Lower leg skin (tissue), 4 donors: ENCODE measurements at regions not wholly inside any gene's neighbourhood (a gene's known extent, or its start where the extent isn't known, plus 50 kb on each side); places are given as distances from the start of the nearest gene placed in this dataset.
A peak's percentile ranks its signal among the peaks of the same experiment; 100 is the strongest.

Experiments
- DNase-seq, 2 donors: peaks; one replicate each; pipeline ENCODE4 v3.0.0-alpha.2; 2019; ENCODE audit warnings: low spot score in 2 of 2
- H3K4me3 ChIP-seq: fragments of 200-600 bp; sonication (generic); 2 replicates; pipeline ENCODE4 v1.5.1; 2017; ENCODE audit warnings: mild to moderate bottlenecking, low read depth; ENCODE audit not compliant: poor library complexity, severe bottlenecking
- POLR2A ChIP-seq, 2 donors: fragments of 450-650 bp; IDR thresholded peaks; one replicate each; pipeline ENCODE4 v1.6.1; 2016 to 2017; ENCODE audit warnings: antibody characterized with exemption in 2 of 2, mild to moderate bottlenecking in 1 of 2, moderate library complexity in 1 of 2
- WGBS, 2 donors: methylation state at CpG; one replicate each; pipeline ENCODE4 v1.1.5; 2018; 5-methylcytosine and 5-hydroxymethylcytosine counted together
- intact Hi-C: fragments of 100-400 bp; cut with DNase I; formaldehyde crosslinking; loops from one replicate; pipeline ENCODE4 v1.15.0; 2023; ENCODE audit warnings: low total_unique reads
- TF ChIP-seq, protein P1 (sequence below), 3 donors: fragments of 450-650 bp; IDR thresholded peaks; one replicate each; pipeline ENCODE4 v1.5.1; 2016; ENCODE audit warnings: antibody characterized with exemption in 3 of 3, mild to moderate bottlenecking in 3 of 3, moderate library complexity in 2 of 3

DNA sequence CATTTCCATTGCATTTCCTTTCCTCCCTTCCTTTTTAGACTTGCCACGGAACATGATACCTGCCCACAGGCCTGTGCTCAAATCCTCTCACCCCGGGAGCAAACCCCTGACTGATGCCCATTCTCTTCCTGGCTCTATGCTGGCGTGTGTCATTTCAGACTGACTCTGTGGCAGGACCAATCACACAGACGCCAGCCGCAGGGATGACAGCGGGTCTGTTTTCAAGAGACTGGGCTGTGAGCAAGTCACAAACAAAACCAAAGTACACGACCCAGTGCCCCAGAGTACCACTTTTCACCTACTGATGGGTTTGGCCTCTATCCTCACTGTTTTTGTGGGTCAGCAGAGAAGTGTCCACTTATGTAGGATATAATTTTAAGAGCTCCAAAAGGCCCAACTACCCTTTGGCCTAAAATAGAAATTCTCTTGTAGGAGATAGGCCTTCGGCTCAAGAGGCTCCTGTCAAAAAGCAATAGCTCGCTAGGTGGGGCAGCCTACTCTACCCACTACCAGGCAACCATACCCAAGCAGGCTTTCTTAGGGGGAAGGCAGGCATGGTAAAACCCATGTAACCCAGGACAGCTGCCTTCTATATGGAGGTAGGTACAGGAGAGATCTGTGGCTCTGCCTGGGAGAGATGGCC, 215.7 kb downstream of the CDC5L start:
- no peak overlapping the region for H3K4me3 ChIP-seq
- 82 to 85% methylated on average over 9 of the region's 9 CpGs for WGBS, 2 donors
- peak in 1 of 2 donors; percentile 63 for DNase-seq
- intact Hi-C loops, result no loop called here
- TF ChIP-seq, protein P1, sequence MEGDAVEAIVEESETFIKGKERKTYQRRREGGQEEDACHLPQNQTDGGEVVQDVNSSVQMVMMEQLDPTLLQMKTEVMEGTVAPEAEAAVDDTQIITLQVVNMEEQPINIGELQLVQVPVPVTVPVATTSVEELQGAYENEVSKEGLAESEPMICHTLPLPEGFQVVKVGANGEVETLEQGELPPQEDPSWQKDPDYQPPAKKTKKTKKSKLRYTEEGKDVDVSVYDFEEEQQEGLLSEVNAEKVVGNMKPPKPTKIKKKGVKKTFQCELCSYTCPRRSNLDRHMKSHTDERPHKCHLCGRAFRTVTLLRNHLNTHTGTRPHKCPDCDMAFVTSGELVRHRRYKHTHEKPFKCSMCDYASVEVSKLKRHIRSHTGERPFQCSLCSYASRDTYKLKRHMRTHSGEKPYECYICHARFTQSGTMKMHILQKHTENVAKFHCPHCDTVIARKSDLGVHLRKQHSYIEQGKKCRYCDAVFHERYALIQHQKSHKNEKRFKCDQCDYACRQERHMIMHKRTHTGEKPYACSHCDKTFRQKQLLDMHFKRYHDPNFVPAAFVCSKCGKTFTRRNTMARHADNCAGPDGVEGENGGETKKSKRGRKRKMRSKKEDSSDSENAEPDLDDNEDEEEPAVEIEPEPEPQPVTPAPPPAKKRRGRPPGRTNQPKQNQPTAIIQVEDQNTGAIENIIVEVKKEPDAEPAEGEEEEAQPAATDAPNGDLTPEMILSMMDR (IDR thresholded peaks at IDR 0.05), result no peak
- TF ChIP-seq POLR2A (IDR thresholded peaks at IDR 0.05), result no peak

GRCh38 chr6:44606504-44606903, 219.0 kb downstream of the CDC5L start:
- H3K4me3 ChIP-seq, result no peak overlapping the region
- TF ChIP-seq, protein P1 (IDR thresholded peaks at IDR 0.05), result no peak
- no peak for TF ChIP-seq POLR2A (IDR thresholded peaks at IDR 0.05)
- DNase-seq, result peak; percentile 37 to 84
- 54 to 67% methylated on average over 8 of the region's 8 CpGs for WGBS, 2 donors
- intact Hi-C loops, result no loop called here

GRCh38 chr6:44606976-44607375, 219.5 kb downstream of the CDC5L start:
- TF ChIP-seq, protein P1 (IDR thresholded peaks at IDR 0.05), result no peak
- no peak for TF ChIP-seq POLR2A (IDR thresholded peaks at IDR 0.05)
- no peak for DNase-seq
- WGBS, 2 donors, result 78 to 94% methylated on average over 6 of the region's 6 CpGs
- no peak overlapping the region for H3K4me3 ChIP-seq
- intact Hi-C loops, result no loop called here

DNA sequence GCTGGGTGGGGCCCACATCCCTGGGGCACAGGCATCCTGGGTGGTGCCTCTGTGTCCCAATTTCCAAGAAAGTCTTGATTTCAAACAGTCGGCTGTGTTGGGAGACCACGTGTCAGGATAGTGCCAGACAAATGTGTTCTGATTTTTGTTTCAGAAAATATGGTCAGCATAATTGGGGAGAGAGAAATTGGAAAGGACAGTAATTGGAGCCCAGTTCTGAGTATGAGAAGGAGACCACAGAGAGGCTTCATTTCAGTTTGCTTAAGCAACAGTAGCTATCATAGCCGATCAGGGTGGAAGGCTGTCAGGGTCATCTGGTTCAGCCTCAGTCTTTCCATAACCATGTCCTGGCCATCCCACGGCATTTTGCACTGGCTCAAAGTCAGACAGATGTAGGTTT, 220.7 kb downstream of the CDC5L start:
- peak in 1 of 2 donors; percentile 78 for DNase-seq
- TF ChIP-seq, protein P1 (IDR thresholded peaks at IDR 0.05), result no peak
- TF ChIP-seq POLR2A (IDR thresholded peaks at IDR 0.05), result no peak
- WGBS, 2 donors, result 43 to 44% methylated on average over 4 of the region's 4 CpGs
- no peak overlapping the region for H3K4me3 ChIP-seq
- intact Hi-C loops, result no loop called here

DNA sequence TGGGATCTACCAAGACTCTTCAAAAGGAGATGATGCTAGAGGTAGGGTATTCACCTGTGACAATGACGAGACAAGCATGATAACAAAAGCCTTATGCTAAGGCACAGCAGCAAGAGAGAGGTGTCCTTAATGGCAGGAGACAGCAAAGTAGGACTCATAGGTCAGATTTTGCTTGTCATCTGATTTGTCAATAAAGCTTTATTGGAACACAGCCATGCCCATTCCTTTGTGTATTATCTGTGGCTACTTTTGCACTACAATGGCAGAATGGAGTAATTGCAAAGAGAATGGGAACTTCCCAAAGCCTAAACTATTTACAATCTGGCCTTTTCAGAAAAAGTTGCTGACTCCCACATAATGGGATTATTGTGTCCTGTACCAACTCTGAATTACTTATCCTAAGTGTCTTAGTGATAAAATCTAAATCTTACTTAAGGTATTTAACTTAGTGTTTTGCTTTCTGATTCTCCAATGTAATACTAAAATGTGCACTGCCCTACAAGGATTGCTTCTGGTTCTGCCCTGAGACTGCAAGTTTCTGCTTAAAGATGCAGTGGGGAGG, 221.6 kb downstream of the CDC5L start:
- DNase-seq, result no peak
- TF ChIP-seq, protein P1 (IDR thresholded peaks at IDR 0.05), result no peak
- H3K4me3 ChIP-seq, result no peak overlapping the region
- WGBS, 2 donors, result 88 to 100% methylated on average over 1 of the region's 1 CpG
- intact Hi-C loops, result no loop called here

GRCh38 chr6:44614396-44614795, 226.9 kb downstream of the CDC5L start:
- no peak overlapping the region for H3K4me3 ChIP-seq
- intact Hi-C loops, result no loop called here
- DNase-seq, result no peak
- 84 to 96% methylated on average over 3 of the region's 3 CpGs for WGBS, 2 donors
- TF ChIP-seq, protein P1 (IDR thresholded peaks at IDR 0.05), result no peak
- TF ChIP-seq POLR2A (IDR thresholded peaks at IDR 0.05), result no peak
